ENCODE measurements at regions not wholly inside any gene's neighbourhood (a gene's known extent, or its start where the extent isn't known, plus 50 kb on each side); places are given as distances from the start of the nearest gene placed in this dataset.

GRCh38 chr9:129442803-129443511, 177.9 kb downstream of the C9orf50 start:
- Histone ChIP-seq H3K36me3 (ENCODE audit: control insufficient read depth in 2 of 2, extremely low read depth in 1 of 2, insufficient read depth in 2 of 2, low read length in 2 of 2) (no peaks in the 10 kb centered on the region), H3K4me3 (replicated peaks in 1 of 3; ENCODE audit: insufficient read depth in 1 of 3, low read depth in 1 of 3, low read length in 3 of 3) (no peak overlapping the region), H3K79me2 (ENCODE audit: control insufficient read depth, insufficient read depth, low read length) (no peaks in the 10 kb centered on the region), H2AFZ (ENCODE audit: low read depth, low read length) (no peak overlapping the region), H3K9me3 (replicated peaks; ENCODE audit: control insufficient read depth, insufficient read depth, low read length) (no peaks in the 10 kb centered on the region), H3K27me3 (ENCODE audit: control insufficient read depth in 2 of 2, insufficient read depth in 2 of 2, low read length in 2 of 2) (peaks cover 16 to 17% of the 10 kb centered on the region in 2 experiments), H3K4me2 (ENCODE audit: insufficient read depth, low read length) (no peak overlapping the region), H4K20me1 (replicated peaks; ENCODE audit: control insufficient read depth, extremely low read depth, insufficient read depth, low read length) (no peaks in the 10 kb centered on the region), H3K9ac (replicated peaks; ENCODE audit: extremely low read depth, insufficient read depth, low read length) (no peak overlapping the region), H3K27ac (ENCODE audit: insufficient read depth, low read depth, low read length) (no peak overlapping the region), H3K9me1 (replicated peaks; ENCODE audit: control insufficient read depth, extremely low read depth, insufficient read depth, low read length) (no peaks in the 10 kb centered on the region), H3K4me1 (ENCODE audit: control insufficient read depth, extremely low read depth, insufficient read depth, low read length) (no peaks in the 10 kb centered on the region)
- no peak for DNase-seq (ENCODE audit: low read depth, low spot score)
- BruUV-seq (replicated peaks), result no TSS peak
- FAIRE-seq, result no peak
- ChIA-PET POLR2A (no interaction called here), CTCF (no interaction called here)
- dilution Hi-C loops (cut with MboI; ENCODE audit: extremely low pct_ligation_motif_present, low sequenced_read_pairs) (no loop called here), intact Hi-C loops (cut with micrococcal nuclease) (no loop called here)
- no peak for TF ChIP-seq POLR2AphosphoS5 (IDR thresholded peaks at IDR 0.05; ENCODE audit: insufficient read depth, low read depth, low read length)
- no peak for TF ChIP-seq FOS (IDR thresholded peaks at IDR 0.05; ENCODE audit: borderline replicate concordance, insufficient read depth, low read length)
- no peak for TF ChIP-seq MYC (IDR thresholded peaks at IDR 0.05; ENCODE audit: low read depth, low read length)
- TF ChIP-seq JUN (IDR thresholded peaks at IDR 0.05; ENCODE audit: borderline replicate concordance, insufficient read depth, insufficient read length, low read depth), result no peak
- no peak for TF ChIP-seq MAX (IDR thresholded peaks at IDR 0.05; ENCODE audit: insufficient read depth, insufficient read length)
- TF ChIP-seq CTCF (IDR thresholded peaks at IDR 0.05; ENCODE audit: extremely low read depth in 1 of 2, insufficient read depth in 1 of 2, low read depth in 1 of 2, low read length in 2 of 2), result no peak
- no peak for TF ChIP-seq POLR2A (IDR thresholded peaks at IDR 0.05; ENCODE audit: low read depth, low read length)
- TF ChIP-seq EZH2 (IDR thresholded peaks at IDR 0.05; ENCODE audit: borderline replicate concordance, low read depth, low read length, severe bottlenecking), result no peak
- no peak for TF ChIP-seq GATA2 (IDR thresholded peaks at IDR 0.05; ENCODE audit: insufficient read depth, insufficient read length, low read depth, low read length)

All from endothelial cell of umbilical vein (primary cell).